H4 (cell line): ENCODE measurements at regions not wholly inside any gene's neighbourhood (a gene's known extent, or its start where the extent isn't known, plus 50 kb on each side); places are given as distances from the start of the nearest gene placed in this dataset.

Source experiments
- DNase-seq: peaks from one replicate; pipeline ENCODE4 v3.0.0-alpha.2; 2015; ENCODE audit warnings: low spot score

GRCh38 chr2:59737299-59737698 is 816.2 kb downstream of the BCL11A start:
- DNase-seq = no peak

DNA sequence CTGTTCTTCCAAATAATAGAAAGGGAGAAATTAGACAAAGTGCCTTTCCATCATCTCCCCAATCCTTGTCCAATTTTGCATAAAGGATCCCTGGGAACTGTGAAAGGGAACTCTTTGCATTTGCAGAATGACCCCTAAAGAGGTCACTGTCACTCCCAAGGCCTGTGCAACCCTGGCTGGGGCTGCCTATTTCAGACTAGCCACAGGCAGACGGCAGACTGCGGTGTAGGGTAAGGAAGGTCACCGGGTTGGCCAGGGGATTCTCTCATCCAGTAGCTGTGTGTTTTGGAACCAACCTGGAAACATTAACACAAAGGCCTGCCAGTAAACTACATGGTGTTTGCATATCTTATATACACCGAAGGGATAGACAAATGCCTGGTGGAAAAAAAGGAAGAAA is 818.7 kb downstream of the BCL11A start:
- no peak for DNase-seq

GRCh38 chr2:59733970-59734369 is 819.5 kb downstream of the BCL11A start:
- no peak for DNase-seq

DNA sequence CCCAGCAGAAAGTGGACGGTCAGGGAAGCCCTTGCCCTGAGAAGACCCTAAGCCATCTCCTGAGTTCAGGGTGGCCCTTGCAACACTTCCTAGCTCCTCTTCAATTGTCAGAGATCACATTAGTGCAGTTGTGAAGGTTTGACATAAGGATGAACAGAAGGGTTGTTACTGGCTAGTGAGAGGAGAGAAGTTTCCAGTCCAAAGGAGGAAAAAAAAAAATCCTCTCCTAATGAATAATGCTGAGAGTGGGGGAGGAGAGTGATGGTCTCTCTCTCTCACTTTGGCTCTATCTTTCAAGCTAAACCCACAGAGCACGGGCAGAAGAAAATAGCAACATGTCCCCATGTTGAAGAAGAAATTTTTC is 819.9 kb downstream of the BCL11A start:
- DNase-seq = no peak

GRCh38 chr2:59732871-59733566 is 820.4 kb downstream of the BCL11A start:
- DNase-seq = no peak

DNA sequence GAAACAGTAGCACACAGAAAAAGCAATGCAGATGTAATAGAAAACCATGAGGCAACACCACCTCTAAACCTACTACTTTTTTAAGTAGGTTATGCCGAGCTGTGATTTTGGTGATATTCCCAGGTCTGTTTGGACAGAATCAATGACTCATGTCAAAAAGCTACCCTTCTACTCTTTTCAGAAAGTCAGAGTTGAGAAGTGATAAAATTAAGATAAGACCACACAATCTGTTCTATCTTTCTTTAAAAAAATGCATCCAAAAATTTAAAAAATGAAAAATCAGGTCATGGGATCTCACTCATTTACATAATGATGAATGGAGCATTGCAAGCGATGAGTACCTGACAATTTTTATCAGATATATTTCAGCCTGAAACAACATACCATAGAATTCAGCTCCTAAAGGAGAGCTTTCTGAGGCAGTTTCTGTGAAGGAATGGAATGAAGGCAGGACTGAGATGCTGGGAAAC is 826.3 kb downstream of the BCL11A start:
- DNase-seq = no peak

- DNase-seq = no peak
These were observed 827.0 kb downstream of the BCL11A start for GRCh38 chr2:59726228-59727120.

DNA sequence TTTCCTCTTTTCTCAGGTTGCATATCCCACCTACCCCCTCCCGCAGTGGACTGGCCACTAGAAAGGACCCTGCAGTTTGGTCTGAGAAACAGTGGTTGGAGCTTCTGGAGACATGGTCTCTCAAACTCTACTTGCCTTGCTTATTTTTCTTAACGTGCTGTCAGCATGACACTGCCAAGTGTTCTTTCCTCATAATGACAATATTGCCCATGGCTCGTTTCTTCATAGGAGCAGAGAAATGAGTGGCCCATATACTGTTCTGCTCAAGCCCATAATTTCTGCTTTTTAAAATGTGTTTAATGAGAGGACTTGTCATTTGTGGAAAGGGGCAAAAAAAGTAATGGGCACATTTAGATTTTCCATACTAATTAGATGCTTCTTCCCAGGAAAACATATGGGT is 828.7 kb downstream of the BCL11A start:
- DNase-seq = no peak

- DNase-seq = no peak
These were observed 833.1 kb downstream of the BCL11A start for GRCh38 chr2:59720296-59720866.

GRCh38 chr2:59713577-59713976 is 839.9 kb downstream of the BCL11A start:
- DNase-seq = no peak

GRCh38 chr2:59711121-59711520 is 842.3 kb downstream of the BCL11A start:
- no peak for DNase-seq

DNA sequence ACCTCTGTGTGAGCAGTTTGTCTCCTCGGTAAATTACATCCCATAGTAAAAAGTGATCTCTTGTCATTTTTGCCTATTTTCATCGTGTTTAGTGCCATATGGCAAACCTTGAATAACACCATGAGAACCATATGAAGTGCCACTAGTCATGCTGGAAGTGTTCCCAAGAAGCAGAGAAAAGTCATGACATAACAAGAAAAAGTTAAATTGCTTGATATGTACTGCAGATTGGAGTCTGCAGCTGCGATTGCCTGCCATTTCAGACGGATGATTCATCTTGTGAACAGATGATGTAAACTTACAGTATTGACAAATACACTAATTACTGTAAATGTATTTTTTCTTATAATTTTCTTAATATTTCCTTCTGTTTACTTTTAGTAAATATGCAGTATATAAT is 846.7 kb downstream of the BCL11A start:
- DNase-seq = no peak

DNA sequence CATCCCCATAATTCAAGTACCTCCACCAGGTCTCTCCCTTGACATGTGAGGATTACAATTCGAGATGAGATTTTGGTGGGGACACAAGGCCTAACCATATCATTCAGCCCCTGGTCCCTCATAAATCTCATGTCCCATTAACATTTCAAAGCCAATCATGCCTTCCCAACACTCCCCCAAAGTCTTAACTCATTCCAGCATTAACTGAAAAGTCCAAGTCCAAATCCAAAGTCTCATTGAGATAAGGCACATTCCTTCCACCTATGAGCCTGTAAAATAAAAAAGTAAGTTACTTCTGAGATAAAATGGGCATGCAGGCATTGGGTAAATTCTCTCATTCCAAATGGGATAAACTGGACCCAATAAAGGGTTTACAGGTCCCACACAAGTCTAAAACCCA is 849.7 kb downstream of the BCL11A start:
- DNase-seq = no peak

- DNase-seq = no peak
These were observed 851.4 kb downstream of the BCL11A start for GRCh38 chr2:59702026-59702425.

GRCh38 chr2:59701271-59701994 is 852.0 kb downstream of the BCL11A start:
- DNase-seq = no peak

DNA sequence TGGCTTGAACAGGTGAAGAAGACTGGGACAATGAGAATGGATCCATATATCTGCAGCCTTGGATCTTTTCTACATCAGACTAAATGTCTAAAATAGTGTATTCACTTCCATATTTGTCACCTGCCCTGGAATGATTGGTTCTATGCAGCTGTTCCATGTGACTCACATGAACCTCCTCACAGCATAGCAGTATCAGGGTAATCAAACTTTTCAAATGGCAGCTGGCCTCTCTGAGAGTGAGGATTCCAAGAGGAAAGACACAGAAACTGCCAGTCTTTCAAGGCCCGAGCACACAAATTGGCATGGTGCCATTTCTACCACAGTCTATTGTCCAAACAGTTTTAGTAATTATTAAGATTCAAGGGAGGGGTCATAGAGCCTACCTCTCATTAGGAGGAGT is 859.3 kb downstream of the BCL11A start:
- DNase-seq = no peak

DNA sequence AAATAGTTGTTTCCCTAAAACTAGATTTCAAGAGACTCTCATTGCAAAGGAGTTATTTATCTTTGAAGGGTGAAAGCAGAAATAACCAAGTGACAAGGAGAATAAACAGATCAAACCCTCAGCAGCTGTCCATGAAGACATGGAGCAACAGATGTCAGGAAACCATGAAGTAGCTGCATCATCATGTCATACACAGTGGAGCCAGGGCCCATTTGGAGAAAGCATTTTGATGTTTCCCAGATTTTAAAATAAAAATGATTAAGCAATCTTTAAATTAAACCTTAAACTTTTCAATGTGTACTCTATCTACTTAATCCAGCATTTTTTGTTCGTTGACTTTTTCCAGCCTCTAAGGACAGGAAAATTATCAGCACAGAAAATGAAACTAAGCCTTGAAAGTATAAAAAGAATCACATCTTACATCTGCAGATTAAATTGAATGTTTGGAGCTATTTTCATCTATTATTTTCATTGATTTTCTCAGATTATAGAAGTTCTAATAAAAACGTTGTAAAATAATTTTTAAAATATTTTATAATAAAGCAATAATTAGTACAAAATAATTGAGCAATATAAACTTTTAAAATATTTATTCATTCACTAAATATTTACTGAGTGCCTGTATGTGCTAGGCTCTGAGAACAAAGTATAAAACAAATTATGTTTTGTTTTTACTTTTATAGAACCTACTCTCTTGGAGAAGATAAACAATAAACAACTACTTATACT is 860.1 kb downstream of the BCL11A start:
- DNase-seq = no peak

DNA sequence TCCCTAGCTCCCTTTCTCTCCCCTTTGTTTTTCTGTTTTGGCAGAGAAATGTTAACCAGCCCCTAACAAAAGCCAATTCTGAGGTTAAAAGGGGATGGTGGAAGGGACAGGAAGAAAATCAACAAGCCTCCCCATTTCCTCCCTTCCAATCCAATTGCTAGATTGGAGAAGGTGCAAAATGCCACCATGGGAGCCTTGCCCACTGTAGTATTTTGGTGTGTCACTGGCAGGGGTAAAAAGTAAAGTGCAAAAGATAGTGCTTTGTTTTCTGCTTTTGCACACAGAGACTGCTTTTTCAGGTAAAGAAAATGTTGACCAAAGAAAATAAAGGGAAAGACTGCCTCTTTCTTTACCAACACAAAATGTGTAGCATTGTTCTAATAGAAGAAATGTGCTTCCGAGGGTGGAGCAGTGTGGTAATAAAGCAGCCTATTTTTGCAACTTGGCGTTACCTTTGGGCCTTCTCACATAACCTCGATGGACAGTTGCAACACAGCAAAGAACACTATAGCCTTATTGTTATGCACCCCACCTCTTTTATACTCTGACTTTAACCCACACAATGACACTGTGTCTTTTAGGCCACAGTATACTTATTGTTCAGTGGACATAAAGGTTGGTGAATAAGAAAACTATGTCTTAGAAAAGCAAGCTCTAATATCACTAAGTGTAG is 861.8 kb downstream of the BCL11A start:
- no peak for DNase-seq

GRCh38 chr2:59690849-59691248 is 862.6 kb downstream of the BCL11A start:
- DNase-seq = no peak

GRCh38 chr2:59684771-59685166 is 868.7 kb downstream of the BCL11A start:
- no peak for DNase-seq
